Amniotic stem cell (primary cell): ENCODE measurements at regions not wholly inside any gene's neighbourhood (a gene's known extent, or its start where the extent isn't known, plus 50 kb on each side); places are given as distances from the start of the nearest gene placed in this dataset.
"Not testable (repeated sequence)": the region's sequence is repeated elsewhere in the genome, so short reads cannot be mapped to it uniquely, and the experiment has no call there.

Source experiments
- DNase-seq: peaks from one replicate; lab custom pipeline; 2025; lab: John Stamatoyannopoulos, UW

GRCh38 chrX:3509934-3510333 is 163.5 kb upstream of the MXRA5 start:
- DNase-seq: no peak

GRCh38 chrX:3504916-3505315 is 158.5 kb upstream of the MXRA5 start:
- no peak for DNase-seq

GRCh38 chrX:3501833-3502535 is 155.5 kb upstream of the MXRA5 start:
- no peak for DNase-seq

GRCh38 chrX:3495836-3496769 is 149.7 kb upstream of the MXRA5 start:
- DNase-seq: not testable (repeated sequence)

- DNase-seq: no peak
Observed at GRCh38 chrX:3493605-3494004, 147.2 kb upstream of the MXRA5 start.

- no peak for DNase-seq
Observed at GRCh38 chrX:3485727-3486126, 139.3 kb upstream of the MXRA5 start.

DNA sequence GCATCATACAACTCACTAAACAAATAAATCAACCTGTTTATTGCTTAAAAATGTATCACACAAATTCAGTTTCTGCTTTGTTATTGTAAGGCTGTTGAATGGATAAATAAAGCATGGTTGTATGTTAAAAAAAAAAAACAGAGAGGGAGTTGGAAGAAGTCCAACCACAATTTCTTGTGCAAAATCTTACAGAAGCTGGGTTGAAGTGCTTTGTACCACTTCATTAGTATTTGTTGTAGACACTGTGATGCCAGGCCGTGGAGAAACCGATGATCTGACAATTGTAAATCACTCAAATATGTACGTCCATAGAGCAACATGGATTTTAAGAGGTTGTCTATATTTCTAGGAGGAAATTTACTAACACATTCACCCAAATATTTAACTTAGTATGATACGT is 132.6 kb upstream of the MXRA5 start:
- no peak for DNase-seq

DNA sequence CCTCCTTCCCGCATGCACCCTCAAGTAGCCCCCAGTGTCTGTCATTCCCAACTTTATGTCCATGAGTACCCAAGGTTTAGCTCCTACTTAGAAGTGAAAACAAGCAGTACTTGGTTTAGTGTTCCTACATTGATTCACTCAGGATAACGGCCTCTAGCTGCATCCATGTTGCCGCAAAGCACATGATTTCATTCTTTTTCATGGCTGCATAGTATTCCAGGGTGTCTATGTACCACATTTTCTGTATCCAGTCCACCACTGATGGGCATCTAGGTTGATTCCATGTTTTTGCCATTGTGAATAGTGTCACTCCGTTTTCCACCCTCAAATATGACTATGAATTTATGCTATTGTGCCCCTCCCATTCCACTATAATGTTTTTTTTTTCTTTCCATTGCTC is 130.5 kb upstream of the MXRA5 start:
- DNase-seq: no peak

DNA sequence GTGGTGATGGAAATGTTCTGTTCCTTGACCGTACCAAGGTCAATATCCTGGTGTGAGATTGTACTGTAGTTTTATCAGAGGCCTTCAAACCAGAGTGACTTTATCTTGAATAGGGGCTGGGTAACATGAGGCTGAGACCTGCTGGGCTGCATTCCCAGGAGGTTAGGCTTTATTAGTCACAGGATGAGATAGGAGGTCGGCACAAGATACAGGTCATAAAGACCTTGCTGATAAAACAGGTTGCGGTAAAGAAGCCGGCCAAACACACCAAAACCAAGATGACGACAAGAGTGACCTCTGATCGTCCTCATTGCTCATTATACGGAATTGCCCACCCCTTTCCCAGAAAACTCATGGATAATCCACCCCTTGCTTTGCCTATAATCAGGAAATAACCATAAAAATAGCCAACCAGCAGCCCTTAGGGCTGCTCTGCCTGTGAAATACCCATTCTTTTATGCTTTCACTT is 123.8 kb upstream of the MXRA5 start:
- not testable (repeated sequence) for DNase-seq

DNA sequence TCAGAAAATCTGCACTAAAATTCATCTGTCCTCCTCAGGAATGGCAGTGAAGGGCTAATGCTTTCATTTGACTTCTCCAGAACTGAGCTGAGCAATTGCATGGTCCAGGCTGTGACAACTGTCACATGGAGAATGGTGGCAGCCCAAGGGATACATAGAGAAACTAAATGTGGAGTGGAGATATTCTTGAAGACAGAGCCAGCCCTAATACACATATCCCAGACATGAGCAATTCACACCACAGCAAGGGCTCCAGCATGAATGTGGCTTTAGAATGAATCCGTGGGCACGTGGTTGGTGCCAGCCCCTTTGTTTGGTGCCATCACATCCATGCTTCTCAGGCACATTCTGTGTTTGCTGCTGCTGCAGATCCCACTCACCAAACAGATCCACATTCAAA is 121.6 kb upstream of the MXRA5 start:
- no peak for DNase-seq

DNA sequence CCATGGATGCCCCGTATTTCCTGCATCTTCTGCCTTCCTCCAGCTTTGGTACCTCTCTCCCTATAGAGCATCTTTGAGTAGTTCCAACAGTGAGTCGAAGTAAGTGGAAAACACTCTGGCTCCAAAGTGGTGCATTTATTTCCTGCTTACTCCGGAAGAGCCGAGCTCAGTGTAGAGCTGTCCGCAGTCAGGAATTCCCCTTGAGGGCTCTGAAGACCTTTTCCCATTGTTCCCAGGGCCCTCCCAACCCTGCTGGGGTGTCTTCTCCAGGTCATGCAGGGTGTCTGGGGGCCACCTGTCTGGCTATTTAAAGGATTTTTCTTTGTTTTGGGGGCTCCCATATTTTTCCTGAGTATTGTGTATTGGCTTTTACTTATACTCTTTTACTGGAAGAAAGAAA is 118.6 kb upstream of the MXRA5 start:
- no peak for DNase-seq

DNA sequence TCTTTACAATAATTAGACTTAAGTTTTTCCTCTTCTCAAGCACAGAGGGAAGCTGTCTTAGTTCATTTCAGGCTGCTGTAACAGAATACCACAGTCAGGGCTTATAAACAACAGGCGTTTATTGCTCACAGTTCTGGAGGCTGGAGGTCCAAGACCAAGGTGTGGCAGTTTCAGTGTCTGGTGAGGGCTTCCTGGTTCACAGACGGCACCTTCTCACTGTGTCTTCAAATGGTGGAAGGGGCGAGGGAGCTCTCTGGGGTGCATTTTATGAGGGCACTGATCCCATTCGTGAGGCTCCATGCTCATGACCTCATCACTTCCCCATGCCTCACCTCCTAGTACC is 115.7 kb upstream of the MXRA5 start:
- no peak for DNase-seq

- no peak for DNase-seq
Observed at GRCh38 chrX:3461397-3462165, 115.1 kb upstream of the MXRA5 start.

GRCh38 chrX:3455796-3456195 is 109.3 kb upstream of the MXRA5 start:
- DNase-seq: no peak

DNA sequence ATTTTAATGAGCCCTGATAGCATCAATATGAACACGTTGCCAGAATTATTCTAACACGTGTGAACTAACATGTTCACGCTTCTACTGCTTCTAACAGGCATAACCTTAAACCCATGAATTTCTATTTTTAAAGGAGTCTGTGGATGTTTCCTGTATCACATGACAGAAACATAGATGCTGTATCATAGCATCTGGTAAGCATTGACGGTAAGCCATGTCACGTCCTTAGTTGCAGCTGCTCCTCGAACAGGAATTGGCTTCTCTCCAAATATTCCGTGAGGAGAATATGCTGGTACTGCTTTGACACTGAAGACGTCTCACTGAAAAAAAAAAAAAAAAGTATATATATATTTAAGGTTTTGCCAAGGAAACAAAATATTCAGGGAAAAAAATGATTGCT is 105.1 kb upstream of the MXRA5 start:
- DNase-seq: no peak

DNA sequence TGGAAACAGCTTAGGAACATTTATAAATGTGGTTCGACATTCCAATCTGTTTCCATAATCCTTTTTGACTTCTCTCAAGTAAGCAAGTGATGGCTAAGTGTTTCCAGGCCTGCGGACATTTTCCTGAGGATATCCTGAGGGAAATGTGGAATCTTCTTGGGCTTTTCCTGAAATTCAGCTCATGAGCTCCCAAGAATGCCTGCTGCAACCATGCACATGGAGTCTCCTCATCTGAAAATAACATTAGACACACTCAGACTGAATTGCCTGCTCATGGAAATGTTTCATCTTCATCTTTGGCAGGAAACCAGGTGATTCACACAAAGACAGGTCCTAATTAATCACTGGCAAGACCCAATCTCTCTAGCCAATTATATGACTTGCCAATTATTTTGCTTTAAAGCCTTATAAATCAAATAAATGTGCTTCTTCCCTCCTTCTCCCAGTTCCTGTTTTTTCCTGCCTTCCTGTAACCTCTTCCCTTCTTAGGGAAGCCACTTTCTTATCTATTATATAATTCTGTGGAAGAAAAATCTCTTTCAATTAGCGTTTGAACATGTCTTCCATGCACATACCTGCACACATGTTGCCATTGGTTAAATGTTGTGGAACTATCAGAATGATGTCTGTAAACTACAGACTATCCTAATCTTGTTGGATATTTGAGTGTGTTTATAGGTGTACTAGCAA is 104.6 kb upstream of the MXRA5 start:
- no peak for DNase-seq

DNA sequence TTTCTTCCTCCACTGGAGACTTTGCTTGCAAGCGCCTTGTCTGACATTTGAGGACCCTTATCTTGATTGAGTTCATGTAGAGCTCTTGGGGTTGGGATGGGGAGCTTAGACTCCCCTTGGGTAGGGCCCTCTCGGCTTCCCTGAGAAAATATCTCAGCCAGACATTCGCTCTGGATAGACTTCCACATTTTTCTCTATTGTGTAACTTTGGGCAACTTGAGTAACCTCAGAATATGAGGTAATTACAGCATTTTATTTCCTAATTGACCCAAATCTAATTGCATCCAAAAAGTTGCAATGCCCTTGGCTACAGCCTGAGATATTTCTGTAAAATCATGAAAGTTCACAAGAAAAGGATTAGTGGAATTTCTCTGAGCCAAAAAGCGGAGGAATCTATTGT is 102.8 kb upstream of the MXRA5 start:
- DNase-seq: no peak

GRCh38 chrX:3448563-3448962 is 102.1 kb upstream of the MXRA5 start:
- no peak for DNase-seq

- DNase-seq: no peak
Observed at GRCh38 chrX:3445806-3446490, 99.5 kb upstream of the MXRA5 start.

DNA sequence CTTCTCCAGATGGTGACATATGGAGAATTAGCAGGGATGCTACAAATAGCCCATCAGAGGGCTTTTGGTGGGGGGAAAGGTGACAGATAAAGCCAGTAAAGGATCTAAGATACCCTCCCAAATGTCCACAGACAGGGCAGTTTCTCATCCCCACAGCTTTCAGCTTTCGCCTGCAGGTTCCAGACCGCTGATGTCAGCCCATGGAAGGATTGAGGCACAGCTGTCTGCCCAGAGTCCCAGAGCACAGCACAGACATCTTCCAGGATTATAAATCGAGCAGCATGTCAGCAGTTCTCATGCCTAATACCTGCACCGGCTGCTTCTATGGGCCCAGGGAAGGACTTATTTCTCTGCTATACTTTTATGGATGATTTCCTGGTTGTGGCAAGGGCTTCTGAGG is 96.7 kb upstream of the MXRA5 start:
- DNase-seq: no peak

GRCh38 chrX:3442691-3443090 is 96.2 kb upstream of the MXRA5 start:
- DNase-seq: no peak
